Neural cell (in vitro differentiated cells): ENCODE measurements at regions not wholly inside any gene's neighbourhood (a gene's known extent, or its start where the extent isn't known, plus 50 kb on each side); places are given as distances from the start of the nearest gene placed in this dataset.
A peak's percentile ranks its signal among the peaks of the same experiment; 100 is the strongest.

Experiments used
- H2AFZ ChIP-seq: fragments of 200-600, 300-800 bp; sonication (generic), shearing (Covaris generic); 2 replicates; pipeline ENCODE4 v1.6.0; 2014; ENCODE audit warnings: low read depth, mild to moderate bottlenecking, antibody characterized with exemption, low read length, moderate library complexity
- H3F3A ChIP-seq: fragments of 200-600 bp; shearing (Covaris generic); 2 replicates; pipeline ENCODE4 v1.6.1; 2016; ENCODE audit warnings: mild to moderate bottlenecking, moderate library complexity, mixed read lengths, antibody characterized with exemption, low read length; ENCODE audit not compliant: insufficient read depth, poor library complexity, severe bottlenecking
- H3K27ac ChIP-seq: fragments of 200-600, 300-800 bp; sonication (generic), shearing (Covaris generic); 2 replicates; pipeline ENCODE4 v1.5.1; 2014; ENCODE audit warnings: mild to moderate bottlenecking, low read length, moderate library complexity
- H3K27me3 ChIP-seq: fragments of 300-800, 200-600 bp; sonication (generic), shearing (Covaris generic); 2 replicates; pipeline ENCODE4 v1.6.0; 2014; ENCODE audit warnings: mild to moderate bottlenecking, low read depth, low read length, moderate library complexity; ENCODE audit not compliant: insufficient read depth
- H3K36me3 ChIP-seq: fragments of 300-800, 200-600 bp; sonication (generic), shearing (Covaris generic); 2 replicates; pipeline ENCODE4 v1.5.1; 2014; ENCODE audit warnings: mild to moderate bottlenecking, antibody characterized with exemption, low read length, moderate library complexity; ENCODE audit not compliant: insufficient read depth
- H3K4me2 ChIP-seq: fragments of 300-800, 200-600 bp; sonication (generic), shearing (Covaris generic); 2 replicates; pipeline ENCODE4 v1.6.0; 2014; ENCODE audit warnings: mild to moderate bottlenecking, low read length
- H3K4me3 ChIP-seq: fragments of 300-800, 200-600 bp; sonication (generic), shearing (Covaris generic); 2 replicates; pipeline ENCODE4 v1.5.1; 2014; ENCODE audit warnings: mild to moderate bottlenecking, low read length, moderate library complexity
- H3K79me2 ChIP-seq: fragments of 200-600 bp; shearing (Covaris generic); replicated peaks from 2 replicates; pipeline ENCODE4 v1.6.0; 2014; ENCODE audit warnings: mild to moderate bottlenecking, low read length, moderate library complexity; ENCODE audit not compliant: insufficient read depth
- H3K9ac ChIP-seq: fragments of 300-800, 200-600 bp; sonication (generic), shearing (Covaris generic); 2 replicates; pipeline ENCODE4 v1.6.1; 2016; ENCODE audit warnings: mild to moderate bottlenecking, low read length, mixed read lengths
- H3K9me2 ChIP-seq: fragments of 200-600 bp; shearing (Covaris generic); 2 replicates; pipeline ENCODE4 v1.6.1; 2016; ENCODE audit warnings: mild to moderate bottlenecking, low read length, mixed read lengths; ENCODE audit not compliant: insufficient read depth
- H3K9me3 ChIP-seq: fragments of 200-600, 300-800 bp; sonication (generic), shearing (Covaris generic); 2 replicates; pipeline ENCODE4 v1.6.1; 2016; ENCODE audit warnings: mild to moderate bottlenecking, mixed run types, low read length, moderate library complexity, mixed read lengths
- H4K20me1 ChIP-seq: fragments of 200-600 bp; shearing (Covaris generic); 2 replicates; pipeline ENCODE4 v1.6.1; 2016; ENCODE audit warnings: mild to moderate bottlenecking, mixed run types; ENCODE audit not compliant: insufficient read depth
- EP300 ChIP-seq: fragments of 450-650 bp; conservative IDR thresholded peaks from 2 replicates; pipeline ENCODE4 v1.6.1; 2014; ENCODE audit warnings: antibody characterized with exemption, mild to moderate bottlenecking, moderate library complexity; ENCODE audit not compliant: poor library complexity, severe bottlenecking
- EZH2 ChIP-seq: fragments of 200-600, 300-800 bp; shearing (Covaris generic), sonication (generic); IDR thresholded peaks from 2 replicates; pipeline ENCODE4 v1.6.1; 2014; ENCODE audit warnings: antibody characterized with exemption, low read length, borderline replicate concordance, mild to moderate bottlenecking; ENCODE audit not compliant: insufficient read depth, poor library complexity, severe bottlenecking
- MXI1 ChIP-seq: fragments of 450-650 bp; conservative IDR thresholded peaks from 2 replicates; pipeline ENCODE4 v1.6.1; 2014; ENCODE audit warnings: antibody characterized with exemption, mild to moderate bottlenecking; ENCODE audit not compliant: poor library complexity, severe bottlenecking
- POLR2AphosphoS5 ChIP-seq: IDR thresholded peaks from 2 replicates; pipeline ENCODE4 v1.6.1; 2012
- RAD21 ChIP-seq: fragments of 450-650 bp; conservative IDR thresholded peaks from 2 replicates; pipeline ENCODE4 v1.6.1; 2014; ENCODE audit warnings: antibody characterized with exemption, mild to moderate bottlenecking, moderate library complexity
- SMC3 ChIP-seq: fragments of 450-650 bp; conservative IDR thresholded peaks from 2 replicates; pipeline ENCODE4 v1.6.1; 2014; ENCODE audit warnings: antibody characterized with exemption, mild to moderate bottlenecking, moderate library complexity; ENCODE audit not compliant: poor library complexity
- TAF1 ChIP-seq: IDR thresholded peaks from 2 replicates; pipeline ENCODE4 v1.6.1; 2012; ENCODE audit warnings: low read depth
- TF ChIP-seq, protein P1 (sequence below): IDR thresholded peaks from 2 replicates; pipeline ENCODE4 v1.6.1; 2012; ENCODE audit warnings: borderline replicate concordance
- TF ChIP-seq, protein P2 (sequence below): fragments of 450-650 bp; IDR thresholded peaks from 2 replicates; pipeline ENCODE4 v1.5.1; 2014; ENCODE audit warnings: antibody characterized with exemption, mild to moderate bottlenecking, moderate library complexity; ENCODE audit not compliant: poor library complexity, severe bottlenecking

DNA sequence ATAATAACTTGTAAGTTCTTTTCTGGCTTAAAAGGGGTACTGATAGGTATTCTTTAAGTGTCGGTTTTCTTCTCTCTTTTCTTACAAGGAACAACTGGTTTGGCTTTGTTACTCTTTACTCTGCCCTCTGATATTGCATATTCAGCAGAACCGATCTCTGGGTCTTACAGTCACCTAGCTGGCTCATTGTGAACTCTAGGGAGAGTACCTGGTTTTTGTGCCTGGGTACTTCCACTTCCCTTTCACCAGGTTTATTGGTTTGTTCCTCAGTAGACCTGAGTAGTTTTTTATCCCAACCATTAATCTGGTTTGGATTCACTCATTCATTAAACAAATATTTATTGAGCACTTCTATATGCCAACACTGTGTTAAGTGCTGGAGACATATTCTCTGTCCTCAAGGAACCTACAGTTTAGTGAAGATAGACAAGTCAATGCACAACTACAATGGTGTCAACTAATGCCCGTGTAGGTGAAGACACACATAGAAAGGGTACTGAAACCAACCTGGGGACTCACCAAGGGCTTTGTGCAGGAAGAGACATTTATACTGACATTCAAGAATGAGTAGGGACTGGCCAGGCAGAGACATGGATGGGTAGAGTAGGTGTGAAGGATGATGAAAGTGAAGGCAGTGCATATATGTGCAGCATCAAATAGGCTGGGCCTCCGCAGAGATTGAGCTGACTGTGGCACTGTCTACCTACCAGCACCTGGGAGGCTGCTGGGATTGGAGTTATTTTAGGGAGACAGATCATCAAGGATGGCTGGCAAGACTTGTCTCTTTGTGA lies 348.8 kb upstream of the C11orf87 start:
- H3K9ac ChIP-seq: no peak overlapping the region
- no peaks in the 10 kb centered on the region for H3K79me2 ChIP-seq
- no peaks in the 10 kb centered on the region for H4K20me1 ChIP-seq
- peaks cover 3% of the 10 kb centered on the region for H3F3A ChIP-seq
- H2AFZ ChIP-seq: no peak overlapping the region
- H3K27ac ChIP-seq: no peak overlapping the region
- TF ChIP-seq RAD21 (no peak), POLR2AphosphoS5 (no peak), EZH2 (no peak), SMC3 (no peak), EP300 (no peak), MXI1 (no peak), TAF1 (no peak)
- TF ChIP-seq, protein P1, sequence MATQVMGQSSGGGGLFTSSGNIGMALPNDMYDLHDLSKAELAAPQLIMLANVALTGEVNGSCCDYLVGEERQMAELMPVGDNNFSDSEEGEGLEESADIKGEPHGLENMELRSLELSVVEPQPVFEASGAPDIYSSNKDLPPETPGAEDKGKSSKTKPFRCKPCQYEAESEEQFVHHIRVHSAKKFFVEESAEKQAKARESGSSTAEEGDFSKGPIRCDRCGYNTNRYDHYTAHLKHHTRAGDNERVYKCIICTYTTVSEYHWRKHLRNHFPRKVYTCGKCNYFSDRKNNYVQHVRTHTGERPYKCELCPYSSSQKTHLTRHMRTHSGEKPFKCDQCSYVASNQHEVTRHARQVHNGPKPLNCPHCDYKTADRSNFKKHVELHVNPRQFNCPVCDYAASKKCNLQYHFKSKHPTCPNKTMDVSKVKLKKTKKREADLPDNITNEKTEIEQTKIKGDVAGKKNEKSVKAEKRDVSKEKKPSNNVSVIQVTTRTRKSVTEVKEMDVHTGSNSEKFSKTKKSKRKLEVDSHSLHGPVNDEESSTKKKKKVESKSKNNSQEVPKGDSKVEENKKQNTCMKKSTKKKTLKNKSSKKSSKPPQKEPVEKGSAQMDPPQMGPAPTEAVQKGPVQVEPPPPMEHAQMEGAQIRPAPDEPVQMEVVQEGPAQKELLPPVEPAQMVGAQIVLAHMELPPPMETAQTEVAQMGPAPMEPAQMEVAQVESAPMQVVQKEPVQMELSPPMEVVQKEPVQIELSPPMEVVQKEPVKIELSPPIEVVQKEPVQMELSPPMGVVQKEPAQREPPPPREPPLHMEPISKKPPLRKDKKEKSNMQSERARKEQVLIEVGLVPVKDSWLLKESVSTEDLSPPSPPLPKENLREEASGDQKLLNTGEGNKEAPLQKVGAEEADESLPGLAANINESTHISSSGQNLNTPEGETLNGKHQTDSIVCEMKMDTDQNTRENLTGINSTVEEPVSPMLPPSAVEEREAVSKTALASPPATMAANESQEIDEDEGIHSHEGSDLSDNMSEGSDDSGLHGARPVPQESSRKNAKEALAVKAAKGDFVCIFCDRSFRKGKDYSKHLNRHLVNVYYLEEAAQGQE: no peak
- TF ChIP-seq, protein P2, sequence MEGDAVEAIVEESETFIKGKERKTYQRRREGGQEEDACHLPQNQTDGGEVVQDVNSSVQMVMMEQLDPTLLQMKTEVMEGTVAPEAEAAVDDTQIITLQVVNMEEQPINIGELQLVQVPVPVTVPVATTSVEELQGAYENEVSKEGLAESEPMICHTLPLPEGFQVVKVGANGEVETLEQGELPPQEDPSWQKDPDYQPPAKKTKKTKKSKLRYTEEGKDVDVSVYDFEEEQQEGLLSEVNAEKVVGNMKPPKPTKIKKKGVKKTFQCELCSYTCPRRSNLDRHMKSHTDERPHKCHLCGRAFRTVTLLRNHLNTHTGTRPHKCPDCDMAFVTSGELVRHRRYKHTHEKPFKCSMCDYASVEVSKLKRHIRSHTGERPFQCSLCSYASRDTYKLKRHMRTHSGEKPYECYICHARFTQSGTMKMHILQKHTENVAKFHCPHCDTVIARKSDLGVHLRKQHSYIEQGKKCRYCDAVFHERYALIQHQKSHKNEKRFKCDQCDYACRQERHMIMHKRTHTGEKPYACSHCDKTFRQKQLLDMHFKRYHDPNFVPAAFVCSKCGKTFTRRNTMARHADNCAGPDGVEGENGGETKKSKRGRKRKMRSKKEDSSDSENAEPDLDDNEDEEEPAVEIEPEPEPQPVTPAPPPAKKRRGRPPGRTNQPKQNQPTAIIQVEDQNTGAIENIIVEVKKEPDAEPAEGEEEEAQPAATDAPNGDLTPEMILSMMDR: no peak
- no peak overlapping the region for H3K4me2 ChIP-seq
- no peaks in the 10 kb centered on the region for H3K27me3 ChIP-seq
- H3K4me3 ChIP-seq: no peak overlapping the region
- H3K36me3 ChIP-seq: no peaks in the 10 kb centered on the region
- H3K9me2 ChIP-seq: no peaks in the 10 kb centered on the region
- no peaks in the 10 kb centered on the region for H3K9me3 ChIP-seq

DNA sequence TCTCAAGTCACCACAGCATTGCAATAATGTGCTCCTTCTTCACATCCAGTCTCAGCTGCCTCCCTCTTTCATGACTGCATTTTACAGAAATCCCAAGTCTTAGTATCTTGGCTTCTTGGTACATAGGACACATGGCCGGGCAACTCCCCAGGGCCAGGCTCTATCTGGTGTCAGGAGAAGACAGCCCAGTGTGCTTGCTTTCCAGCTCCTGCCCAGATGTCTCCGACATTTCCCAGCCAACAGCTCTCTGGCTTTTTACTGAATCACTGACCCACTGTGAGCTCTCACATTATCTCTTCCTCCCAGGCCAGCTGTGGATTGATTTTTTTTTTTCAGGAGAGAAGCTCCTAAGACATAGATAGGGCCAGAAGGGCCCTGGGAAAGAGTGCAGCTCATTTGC lies 346.0 kb upstream of the C11orf87 start:
- H3K36me3 ChIP-seq: no peaks in the 10 kb centered on the region
- TF ChIP-seq EZH2 (no peak), MXI1 (no peak), TAF1 (no peak), SMC3 (no peak), RAD21 (no peak), EP300 (no peak), POLR2AphosphoS5 (no peak)
- TF ChIP-seq, protein P2: no peak
- TF ChIP-seq, protein P1: no peak
- H2AFZ ChIP-seq: no peak overlapping the region

More for the DNA sequence above, 346.0 kb upstream of the C11orf87 start:
- Histone ChIP-seq H3K27ac (peak overlapping the region; percentile 90), H3K4me2 (no peak overlapping the region), H3K79me2 (no peaks in the 10 kb centered on the region), H3K4me3 (no peak overlapping the region), H3K9ac (peak overlapping the region; percentile 9), H3K9me2 (no peaks in the 10 kb centered on the region), H3K27me3 (no peaks in the 10 kb centered on the region), H4K20me1 (no peaks in the 10 kb centered on the region), H3F3A (peaks cover 3% of the 10 kb centered on the region), H3K9me3 (no peaks in the 10 kb centered on the region)
